GM04504 (cell line): ENCODE measurements at regions not wholly inside any gene's neighbourhood (a gene's known extent, or its start where the extent isn't known, plus 50 kb on each side); places are given as distances from the start of the nearest gene placed in this dataset.
"Not testable (repeated sequence)": the region's sequence is repeated elsewhere in the genome, so short reads cannot be mapped to it uniquely, and the experiment has no call there.

Experiments used
- DNase-seq: peaks from one replicate; pipeline ENCODE4 v3.0.0-alpha.2; 2012; ENCODE audit warnings: low read depth

DNA sequence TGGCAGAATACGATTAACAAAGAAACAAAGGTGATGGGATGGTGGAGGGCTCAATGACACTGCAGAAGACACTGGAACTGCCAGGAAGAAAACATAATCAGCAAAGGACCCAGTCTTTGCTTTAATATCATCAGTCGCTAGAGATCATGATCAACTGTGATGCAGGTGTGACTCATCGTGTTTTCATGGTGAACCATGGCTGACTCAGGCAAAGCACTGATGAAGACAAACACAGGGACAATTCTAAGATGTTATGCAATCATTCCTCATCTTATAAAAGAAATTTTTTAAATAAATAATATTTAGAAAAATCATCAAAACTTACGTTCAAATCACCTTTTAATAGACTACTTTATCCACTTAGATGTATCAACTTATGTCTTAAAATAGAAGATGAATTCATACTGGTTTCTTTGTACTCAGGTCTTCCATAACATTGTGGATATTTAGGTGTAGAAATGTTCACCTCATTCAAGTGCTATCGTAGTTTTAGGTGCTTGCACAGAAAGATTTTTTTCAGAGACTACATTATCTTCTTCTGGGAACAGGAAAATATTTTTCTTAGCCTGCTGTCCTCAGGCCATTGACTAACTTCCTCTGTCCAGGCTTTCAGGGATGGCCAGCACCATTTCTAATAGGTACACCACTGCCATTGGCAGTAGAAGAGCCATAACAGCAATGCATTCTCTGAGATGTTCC lies 673.4 kb upstream of the MEF2C start:
- peak; percentile 58 for DNase-seq

GRCh38 chr5:89546657-89547056 lies 663.7 kb upstream of the MEF2C start:
- no peak for DNase-seq

DNA sequence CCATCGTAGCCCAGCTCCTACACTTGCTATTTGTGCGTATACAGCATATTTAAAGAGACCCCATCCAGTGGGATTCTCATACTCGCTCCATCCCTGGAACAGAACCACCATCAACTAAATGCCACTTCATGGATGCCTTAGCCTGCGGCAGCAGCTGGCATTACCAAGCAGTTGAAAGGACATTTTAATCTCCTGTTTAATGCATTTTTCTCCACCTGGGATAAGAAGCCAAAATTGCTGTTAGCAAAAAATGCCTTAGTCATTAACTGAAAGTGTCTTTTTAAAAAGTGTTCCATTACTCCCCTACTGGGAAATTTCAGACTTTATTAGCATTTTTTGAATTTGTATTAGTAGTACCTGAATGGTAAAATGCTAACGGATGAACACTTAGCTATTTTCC lies 662.6 kb upstream of the MEF2C start:
- no peak for DNase-seq

DNA sequence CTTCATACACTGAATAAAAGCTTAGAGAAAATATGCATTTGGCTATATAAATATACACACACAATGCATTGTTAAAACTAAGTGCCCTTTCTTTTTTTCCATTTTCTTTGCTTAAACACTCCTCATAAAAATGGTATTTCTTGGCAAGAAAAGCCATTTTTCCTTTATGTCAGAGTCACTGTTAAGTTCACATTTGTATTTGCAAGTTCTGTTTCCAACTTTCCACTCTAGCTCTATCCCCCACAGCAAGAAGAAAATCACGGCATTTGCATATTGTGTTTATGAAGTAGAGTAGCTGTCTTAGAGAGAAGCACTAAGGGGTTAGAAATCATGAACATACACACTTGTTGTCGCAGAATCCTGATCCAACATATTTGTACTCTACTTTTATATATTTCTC lies 662.1 kb upstream of the MEF2C start:
- DNase-seq: no peak

DNA sequence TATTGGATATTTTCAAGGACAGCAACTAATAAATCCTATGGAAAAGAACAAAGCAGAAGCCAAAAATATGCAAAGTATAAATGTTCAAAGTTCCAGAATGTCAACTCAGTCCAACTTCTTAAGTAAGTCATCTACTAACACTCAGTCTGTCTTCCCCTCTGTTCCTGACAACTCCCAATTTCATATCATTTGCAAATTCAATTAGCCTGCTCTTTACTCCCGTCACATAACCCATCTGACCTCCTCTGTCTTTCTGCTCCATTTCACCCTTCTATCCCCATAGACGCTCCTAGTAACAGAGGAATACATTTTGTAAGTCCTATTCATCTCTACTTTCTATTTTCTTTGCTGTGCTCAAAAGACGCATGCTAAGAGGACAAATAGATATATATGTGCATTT lies 659.8 kb upstream of the MEF2C start:
- DNase-seq: no peak

GRCh38 chr5:89537800-89538199 lies 654.8 kb upstream of the MEF2C start:
- no peak for DNase-seq

DNA sequence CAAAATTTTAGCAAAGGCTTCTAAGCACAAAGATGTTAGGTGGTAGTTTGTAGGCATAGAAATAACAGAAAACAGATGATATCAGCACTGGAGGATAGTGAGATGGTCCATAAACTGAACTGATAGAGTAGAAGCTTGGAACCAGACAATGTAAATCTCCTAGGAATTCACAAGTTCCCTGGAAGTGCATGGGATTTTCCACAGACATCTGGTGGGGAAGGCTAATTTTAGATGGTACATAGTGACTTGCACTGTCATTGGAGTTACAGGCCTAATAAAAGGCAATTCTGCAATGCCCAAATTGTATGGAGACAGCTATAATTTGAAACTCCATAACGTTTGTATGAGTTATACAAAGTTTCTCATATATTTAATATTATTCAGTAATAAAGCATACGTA lies 653.0 kb upstream of the MEF2C start:
- DNase-seq: no peak

DNA sequence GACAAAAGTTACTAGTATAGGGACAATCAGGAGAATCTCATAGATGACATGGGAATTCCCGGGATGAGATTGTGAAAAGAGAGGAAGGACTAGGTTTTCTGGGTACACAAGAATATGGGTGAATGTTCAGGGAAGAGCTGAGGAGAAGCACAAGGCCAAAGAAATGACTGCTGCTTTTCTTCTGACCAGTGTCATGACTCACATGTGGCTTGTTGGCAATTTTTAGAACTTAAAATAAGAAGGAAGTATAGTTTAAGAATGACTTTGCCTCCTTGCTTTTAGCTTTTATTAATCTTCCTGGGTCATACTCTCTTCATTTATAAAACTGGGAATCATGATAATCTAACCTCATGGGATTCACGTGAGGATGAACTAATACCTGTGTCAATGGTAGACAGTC lies 652.4 kb upstream of the MEF2C start:
- no peak for DNase-seq

DNA sequence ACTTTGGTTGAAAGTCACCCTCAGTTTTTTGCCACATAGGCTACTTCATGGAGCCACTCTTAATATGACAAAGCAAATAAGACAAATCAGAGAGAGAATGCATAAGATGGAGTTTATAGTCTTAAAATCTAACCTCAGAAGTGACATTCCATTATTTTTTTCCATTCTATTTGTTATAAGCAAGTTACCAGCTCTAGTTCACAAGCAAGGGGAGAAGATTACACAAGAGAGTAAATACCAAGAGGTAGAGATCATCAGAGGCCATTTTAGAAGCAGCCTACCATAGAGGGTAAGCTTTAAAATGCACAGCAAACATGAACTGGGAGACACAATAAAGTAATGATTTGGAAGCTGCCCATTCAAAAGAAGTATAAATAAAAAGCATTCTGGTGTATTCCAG lies 651.3 kb upstream of the MEF2C start:
- DNase-seq: no peak

- no peak for DNase-seq
Measured at GRCh38 chr5:89524785-89525184, 641.8 kb upstream of the MEF2C start.

GRCh38 chr5:89523867-89524266 lies 640.9 kb upstream of the MEF2C start:
- not testable (repeated sequence) for DNase-seq

GRCh38 chr5:89520771-89521170 lies 637.8 kb upstream of the MEF2C start:
- DNase-seq: no peak

- DNase-seq: no peak
Measured at GRCh38 chr5:89513299-89514044, 630.5 kb upstream of the MEF2C start.

DNA sequence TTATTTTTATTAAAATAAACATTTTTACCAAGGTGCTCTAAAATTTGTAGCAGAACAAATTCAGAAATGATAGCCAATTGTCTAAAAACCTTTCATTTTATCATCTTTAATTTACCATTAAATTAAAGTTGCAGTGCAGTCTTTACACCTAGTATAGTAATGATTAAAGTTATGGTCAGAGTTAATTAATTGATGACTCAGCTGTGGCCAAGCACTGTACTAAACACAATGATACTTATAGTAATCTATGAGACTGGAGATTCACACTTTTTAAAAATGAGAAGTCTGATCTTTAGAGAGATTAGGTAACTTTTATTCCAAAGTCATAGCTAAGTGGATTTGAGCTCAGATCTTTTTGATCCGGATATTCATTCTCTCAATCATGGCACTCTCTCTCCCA lies 621.1 kb upstream of the MEF2C start:
- DNase-seq: no peak

DNA sequence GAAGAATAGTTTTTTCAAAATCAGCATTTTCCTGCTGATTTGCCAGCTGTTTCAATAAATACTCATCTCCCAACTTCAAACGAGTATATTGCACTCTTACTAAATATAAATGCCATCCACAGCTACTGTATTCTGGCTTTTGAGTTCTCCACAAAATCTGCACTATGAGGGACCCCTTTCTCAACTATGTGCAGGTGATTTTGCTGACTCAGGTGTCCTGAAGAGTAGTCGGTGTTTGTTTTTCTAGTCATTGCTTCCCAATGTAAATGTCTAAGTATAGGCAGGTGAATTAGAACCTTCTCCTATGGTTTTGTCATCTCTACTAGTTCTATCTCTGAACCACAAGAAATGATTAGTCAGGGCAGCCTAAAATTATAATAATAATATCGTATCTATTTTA lies 616.8 kb upstream of the MEF2C start:
- no peak for DNase-seq

GRCh38 chr5:89498699-89499098 lies 615.7 kb upstream of the MEF2C start:
- no peak for DNase-seq

DNA sequence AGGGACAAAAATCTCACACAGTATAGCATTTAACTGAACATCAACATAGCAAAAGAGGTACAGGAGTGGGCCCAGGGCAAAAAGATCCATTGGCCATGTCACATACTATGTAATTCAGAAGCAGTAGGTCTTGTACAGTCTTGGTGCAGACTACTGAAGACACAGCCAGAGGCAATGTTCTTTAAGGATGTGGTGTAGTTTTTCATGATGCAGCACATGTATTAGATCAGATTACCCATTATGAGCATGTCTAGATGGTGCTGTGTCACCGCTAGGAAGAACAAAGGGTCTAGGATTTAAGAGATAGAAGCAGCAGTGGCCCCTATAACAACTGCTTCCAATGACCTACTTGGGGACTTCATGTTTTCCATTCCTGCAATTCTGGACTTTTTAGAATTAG lies 610.4 kb upstream of the MEF2C start:
- no peak for DNase-seq

DNA sequence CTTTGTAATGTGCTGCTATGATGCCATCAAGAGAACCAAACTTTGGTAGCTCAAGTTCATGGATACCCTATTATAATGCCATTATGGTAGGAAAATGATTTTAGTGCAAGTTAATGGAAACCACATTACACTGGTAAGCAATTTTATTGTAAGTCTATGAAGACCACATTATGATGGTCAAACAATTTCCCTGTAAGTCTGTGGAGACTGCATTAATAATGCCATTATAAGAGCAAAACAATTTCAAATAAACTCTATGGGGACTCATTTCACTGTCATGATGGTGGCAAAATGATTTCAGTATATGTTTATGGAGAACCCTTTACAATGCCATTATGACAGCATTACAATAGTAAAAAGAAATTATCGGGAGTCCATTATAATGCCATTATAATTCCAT lies 602.0 kb upstream of the MEF2C start:
- no peak for DNase-seq

DNA sequence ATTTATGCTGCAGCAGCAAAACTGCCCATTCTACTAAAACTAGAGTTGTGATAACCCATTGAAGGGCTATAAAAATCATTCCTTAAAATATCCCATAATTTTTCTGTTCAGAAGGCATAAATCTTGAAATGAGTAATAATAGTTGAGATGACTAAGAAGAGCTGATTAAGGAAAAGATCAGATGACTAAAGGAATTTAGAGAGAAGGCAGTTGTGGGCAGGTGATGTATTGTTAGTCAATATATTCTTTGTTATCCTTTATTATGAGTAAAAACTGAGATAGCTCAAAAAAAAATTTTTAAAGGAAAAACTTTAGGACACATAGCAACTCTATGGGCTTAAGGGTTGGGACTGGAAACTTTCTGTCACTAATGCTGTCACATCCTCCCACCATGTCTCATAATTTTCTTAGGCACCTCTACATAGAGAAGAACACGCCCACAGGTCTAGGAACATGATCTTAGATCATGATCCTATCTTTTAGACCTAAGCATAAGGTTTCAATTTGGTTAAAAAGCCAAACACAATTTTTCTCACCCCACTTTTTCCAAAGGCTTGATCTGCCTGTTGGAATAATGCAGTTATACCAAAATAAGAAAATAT lies 597.5 kb upstream of the MEF2C start:
- DNase-seq: no peak

DNA sequence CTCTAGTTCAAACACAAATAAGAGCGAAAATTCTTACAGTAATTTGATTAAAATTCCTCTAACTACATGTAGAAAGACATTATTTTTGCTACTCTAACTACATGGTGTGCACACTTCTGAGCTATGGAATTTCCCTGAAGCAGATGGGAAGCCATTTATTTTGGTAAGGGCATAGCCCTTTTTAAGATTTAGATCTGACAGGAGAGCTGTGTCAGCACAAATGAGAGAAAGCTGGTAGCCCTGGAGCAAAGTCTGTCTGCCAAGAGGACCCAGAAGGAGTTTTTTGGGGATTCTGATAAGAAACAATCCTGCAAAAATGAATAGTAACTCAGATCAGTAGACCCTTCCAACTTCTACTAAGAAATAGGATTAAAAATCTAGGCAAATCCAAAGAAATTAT lies 595.9 kb upstream of the MEF2C start:
- DNase-seq: no peak

GRCh38 chr5:89473196-89473595 lies 590.2 kb upstream of the MEF2C start:
- no peak for DNase-seq

- DNase-seq: peak; percentile 28
Measured at GRCh38 chr5:89471541-89471940, 588.6 kb upstream of the MEF2C start.

DNA sequence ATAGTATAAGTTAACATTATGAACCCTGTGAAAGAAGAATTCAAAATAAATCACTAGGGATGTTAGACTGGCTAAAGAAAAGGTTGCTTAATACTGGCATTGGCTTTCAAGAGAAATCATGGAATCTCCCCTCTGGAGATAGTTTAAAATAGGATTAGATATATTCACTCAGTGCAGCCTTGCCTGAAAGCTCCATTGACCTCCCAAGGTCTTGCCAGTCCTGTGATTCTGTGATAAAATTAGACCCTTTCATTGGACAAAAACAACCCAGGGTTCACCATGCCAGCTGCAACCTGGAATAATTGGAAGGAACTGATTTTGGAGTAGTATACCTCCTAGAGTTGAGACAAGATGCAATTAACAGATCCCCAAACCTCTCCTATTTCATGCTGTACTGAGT lies 588.1 kb upstream of the MEF2C start:
- no peak for DNase-seq

DNA sequence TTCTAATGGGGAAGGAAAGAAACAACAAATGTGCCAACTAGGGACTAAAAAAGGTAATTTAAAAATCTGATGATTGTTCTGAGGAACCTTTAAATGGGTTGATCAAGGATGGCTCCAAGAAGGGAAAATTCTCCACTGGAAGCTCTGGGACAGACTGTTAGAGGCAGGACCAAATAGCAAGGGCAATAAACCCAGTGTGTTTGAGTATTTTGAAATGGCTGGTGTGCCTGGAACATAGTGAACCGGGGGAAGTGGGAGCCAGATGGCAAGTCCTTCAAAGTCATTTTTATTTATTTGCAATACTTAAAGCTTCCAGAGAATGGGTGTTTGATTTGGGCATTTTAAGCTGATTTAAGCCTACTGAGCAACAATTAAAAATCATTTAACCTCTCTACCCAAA lies 587.7 kb upstream of the MEF2C start:
- DNase-seq: no peak
